B cell (primary cell): ENCODE measurements at regions not wholly inside any gene's neighbourhood (a gene's known extent, or its start where the extent isn't known, plus 50 kb on each side); places are given as distances from the start of the nearest gene placed in this dataset.

Experiments
- ATAC-seq: fragments of 200-7000 bp; cut with Tn5 transposase; one replicate; pipeline ENCODE4 v1.10.0; 2021; ENCODE audit warnings: low read depth, mild to moderate bottlenecking, moderate number of reproducible peaks, moderate library complexity
- CTCF ChIA-PET: fragments of 350-600 bp; sonication (Branson Sonifier 250); formaldehyde crosslinking; loops from one replicate; lab custom pipeline; 2021; ENCODE audit warnings: antibody characterized with exemption, inconsistent platforms; lab: Charles Lee
- POLR2A ChIA-PET: fragments of 350-600 bp; sonication (Branson Sonifier 250); formaldehyde crosslinking; loops from one replicate; lab custom pipeline; 2021; ENCODE audit warnings: antibody characterized with exemption; lab: Charles Lee
- DNase-seq: peaks from one replicate; pipeline ENCODE4 v3.0.0; 2013
- H2AFZ ChIP-seq: 2 replicates; pipeline ENCODE4 v1.6.1; 2012; ENCODE audit warnings: mild to moderate bottlenecking, low read depth, low read length; ENCODE audit not compliant: insufficient read depth, poor library complexity, severe bottlenecking
- H3K27ac ChIP-seq, 2 donors: 1 replicate in 1 of 2; 2 replicates in 1 of 2; pipeline ENCODE4 v1.5.1; 2012 to 2013; ENCODE audit warnings: low read length in 2 of 2, mild to moderate bottlenecking in 2 of 2, moderate library complexity in 1 of 2
- H3K27me3 ChIP-seq, 4 experiments: fragments of 200-600 bp in 1 of 4; sonication (generic) in 1 of 4; replicated peaks in 1 of 4; 1 replicate in 2 of 4; 2 replicates in 2 of 4; pipeline versions ENCODE4 v1.6.1 to v1.7.0; 2013 to 2016; ENCODE audit warnings: low read length in 3 of 4, mild to moderate bottlenecking in 2 of 4, mixed read lengths in 1 of 4, moderate library complexity in 1 of 4; ENCODE audit not compliant: insufficient read depth in 4 of 4, control insufficient read depth in 3 of 4; ENCODE audit errors: control extremely low read depth in 1 of 4
- H3K36me3 ChIP-seq, 2 experiments: replicated peaks in 1 of 2; 1 replicate in 1 of 2; 2 replicates in 1 of 2; pipeline versions ENCODE4 v1.6.1 to v1.7.1; 2013; ENCODE audit warnings: low read length in 1 of 2; ENCODE audit not compliant: insufficient read depth in 2 of 2, control insufficient read depth in 1 of 2; ENCODE audit errors: control extremely low read depth in 1 of 2, extremely low read depth in 1 of 2
- H3K4me1 ChIP-seq, 2 donors: fragments of 200-600 bp in 1 of 2; sonication (generic) in 1 of 2; 1 replicate in 1 of 2; 2 replicates in 1 of 2; pipeline versions ENCODE4 v1.5.1 to v1.6.1; 2013 to 2017; ENCODE audit warnings: low read length in 2 of 2; ENCODE audit not compliant: control insufficient read depth in 2 of 2, insufficient read depth in 2 of 2
- H3K4me2 ChIP-seq: replicated peaks from 2 replicates; pipeline ENCODE3; 2012; ENCODE audit warnings: mild to moderate bottlenecking, low read depth, low read length; ENCODE audit not compliant: poor library complexity, severe bottlenecking
- H3K4me3 ChIP-seq, 5 experiments: fragments of 200-600 bp in 1 of 5; sonication (generic) in 1 of 5; 1 replicate in 3 of 5; 2 replicates in 2 of 5; pipeline versions ENCODE4 v1.5.1 to v1.7.0; 2011 to 2016; ENCODE audit warnings: low read length in 4 of 5, mild to moderate bottlenecking in 4 of 5, low read depth in 2 of 5, control low read depth in 1 of 5, moderate library complexity in 1 of 5; ENCODE audit not compliant: insufficient read depth in 1 of 5; ENCODE audit errors: control extremely low read depth in 1 of 5, extremely low read depth in 1 of 5
- H3K79me2 ChIP-seq: fragments of 200-600 bp; sonication (generic); one replicate; pipeline ENCODE4 v1.6.0; 2016; ENCODE audit warnings: low read length; ENCODE audit not compliant: control insufficient read depth, insufficient read depth
- H3K9ac ChIP-seq: fragments of 200-600 bp; sonication (generic); 2 replicates; pipeline ENCODE4 v1.6.1; 2017; ENCODE audit warnings: mild to moderate bottlenecking, low read length, moderate library complexity
- H3K9me3 ChIP-seq, 3 donors: one replicate each; pipeline versions ENCODE4 v1.6.1 to v1.7.1; 2013; ENCODE audit warnings: low read length in 2 of 3; ENCODE audit not compliant: control insufficient read depth in 2 of 3, insufficient read depth in 1 of 3; ENCODE audit errors: control extremely low read depth in 1 of 3
- H4K20me1 ChIP-seq: 2 replicates; pipeline ENCODE4 v1.6.0; 2012; ENCODE audit warnings: mild to moderate bottlenecking, low read length; ENCODE audit not compliant: insufficient read depth, control insufficient read depth, poor library complexity, severe bottlenecking
- H3K27ac Mint-ChIP-seq: one replicate; pipeline ENCODE4 v1.8.0; 2021; ENCODE audit warnings: mixed read lengths
- H3K27me3 Mint-ChIP-seq: one replicate; pipeline ENCODE4 v1.8.0; 2021; ENCODE audit warnings: mixed read lengths
- H3K4me1 Mint-ChIP-seq: one replicate; pipeline ENCODE4 v1.8.0; 2021; ENCODE audit warnings: mixed read lengths
- H3K4me3 Mint-ChIP-seq: one replicate; pipeline ENCODE4 v1.8.0; 2021; ENCODE audit warnings: mixed read lengths
- H3K9me3 Mint-ChIP-seq: one replicate; pipeline ENCODE4 v1.8.0; 2022; ENCODE audit warnings: mixed read lengths; ENCODE audit not compliant: insufficient read depth
- CTCF ChIP-seq: fragments of 200-600 bp; IDR thresholded peaks from one replicate; pipeline ENCODE4 v1.8.0; 2022; ENCODE audit warnings: antibody characterized with exemption, mild to moderate bottlenecking
- EZH2 ChIP-seq: IDR thresholded peaks from 2 replicates; pipeline ENCODE4 v1.6.1; 2012; ENCODE audit warnings: borderline replicate concordance, low read depth, mild to moderate bottlenecking, moderate library complexity, low read length; ENCODE audit not compliant: insufficient read depth, poor library complexity, severe bottlenecking
- WGBS: methylation state at CpG from one replicate; pipeline ENCODE4 v1.1.5; 2013; ENCODE audit warnings: missing lambda C conversion rate; ENCODE audit not compliant: insufficient coverage; 5-methylcytosine and 5-hydroxymethylcytosine counted together
- intact Hi-C: fragments of 100-400 bp; cut with micrococcal nuclease; formaldehyde crosslinking; loops from one replicate; pipeline ENCODE4 v1.10.0; 2022

DNA sequence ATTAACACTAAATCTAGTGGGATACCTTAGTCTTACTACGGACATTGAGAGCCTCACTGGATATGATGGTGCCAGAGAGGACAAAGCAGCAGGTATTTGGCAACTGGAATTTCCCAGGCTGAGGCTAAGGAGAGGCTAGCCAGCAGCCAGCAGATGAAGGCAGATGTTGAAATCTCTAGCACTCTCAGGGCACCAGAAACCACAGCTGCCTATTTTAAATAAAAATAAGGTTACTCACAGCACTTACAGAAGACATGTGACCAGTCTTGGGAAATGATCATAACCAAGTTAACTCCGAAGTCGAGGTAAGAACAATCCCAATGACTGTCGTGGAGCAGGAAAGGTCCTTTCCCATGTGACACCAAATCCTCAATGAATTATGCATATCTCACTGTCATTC is 1726.0 kb downstream of the EFNB2 start:
- POLR2A ChIA-PET: no interaction called here
- ATAC-seq: no peak

GRCh38 chr13:104805346-104805745 is 1730.1 kb downstream of the EFNB2 start:
- Histone ChIP-seq H3K4me3 (no peak overlapping the region), H3K4me1 (no peaks in the 10 kb centered on the region), H3K9me3 (no peaks in the 10 kb centered on the region), H4K20me1 (no peaks in the 10 kb centered on the region), H3K27me3 (no peaks in the 10 kb centered on the region), H3K9ac (no peak overlapping the region), H3K79me2 (no peaks in the 10 kb centered on the region), H3K27ac (no peak overlapping the region), H3K36me3 (no peaks in the 10 kb centered on the region), H2AFZ (no peak overlapping the region), H3K4me2 (no peak overlapping the region)
- CTCF ChIA-PET: no interaction called here
- DNase-seq: no peak
- Mint-ChIP-seq H3K27ac (no peak overlapping the region), H3K9me3 (peaks cover 3% of the 10 kb centered on the region), H3K4me3 (no peak overlapping the region), H3K27me3 (no peaks in the 10 kb centered on the region), H3K4me1 (no peaks in the 10 kb centered on the region)
- no peak for TF ChIP-seq EZH2
- TF ChIP-seq CTCF: no peak
- POLR2A ChIA-PET: no interaction called here
- no peak for ATAC-seq
- intact Hi-C loops: no loop called here
- WGBS: no CpG with 5 or more reads among the region's 2 CpGs

More for the DNA sequence above, 1726.0 kb downstream of the EFNB2 start:
- Histone ChIP-seq H3K36me3 (no peaks in the 10 kb centered on the region), H3K27ac (no peak overlapping the region), H3K4me2 (no peak overlapping the region), H3K79me2 (no peaks in the 10 kb centered on the region), H3K27me3 (no peaks in the 10 kb centered on the region), H3K9ac (no peak overlapping the region), H4K20me1 (no peaks in the 10 kb centered on the region), H3K4me3 (no peak overlapping the region), H2AFZ (no peak overlapping the region), H3K9me3 (no peaks in the 10 kb centered on the region), H3K4me1 (no peaks in the 10 kb centered on the region)
- intact Hi-C loops: no loop called here
- H3K4me3 Mint-ChIP-seq: no peak overlapping the region
- TF ChIP-seq EZH2: no peak
- no peak for TF ChIP-seq CTCF
- DNase-seq: no peak
- 88% methylated on average over 3 of the region's 4 CpGs for WGBS
- H3K27me3 Mint-ChIP-seq: no peaks in the 10 kb centered on the region
- CTCF ChIA-PET: no interaction called here
- no peak overlapping the region for H3K27ac Mint-ChIP-seq
- H3K9me3 Mint-ChIP-seq: peaks cover 3% of the 10 kb centered on the region
- no peaks in the 10 kb centered on the region for H3K4me1 Mint-ChIP-seq
